ENCODE measurements at regions not wholly inside any gene's neighbourhood (a gene's known extent, or its start where the extent isn't known, plus 50 kb on each side); places are given as distances from the start of the nearest gene placed in this dataset.

DNA sequence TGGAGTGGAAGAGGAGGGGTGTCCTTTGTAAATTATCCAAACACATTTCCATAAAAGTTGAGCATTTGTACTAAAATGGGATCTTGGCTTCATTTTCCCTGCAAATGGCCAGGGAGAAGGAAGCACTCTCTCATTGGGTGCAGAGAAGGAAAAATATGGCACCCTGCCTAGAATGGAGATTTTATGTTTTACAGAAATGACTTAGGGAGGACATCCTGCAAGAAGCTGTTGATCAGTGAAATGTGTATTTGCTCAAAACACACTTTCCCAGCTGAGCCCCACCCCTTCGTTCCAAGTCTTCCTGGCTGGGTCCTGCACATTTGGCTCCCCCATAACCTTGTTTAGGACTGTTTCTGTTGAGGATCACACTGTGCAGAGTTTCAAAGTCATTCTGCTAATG, 213.5 kb upstream of the TAPT1 start:
- DNase-seq (ENCODE audit: low spot score) = no peak
- TF ChIP-seq, protein P1, sequence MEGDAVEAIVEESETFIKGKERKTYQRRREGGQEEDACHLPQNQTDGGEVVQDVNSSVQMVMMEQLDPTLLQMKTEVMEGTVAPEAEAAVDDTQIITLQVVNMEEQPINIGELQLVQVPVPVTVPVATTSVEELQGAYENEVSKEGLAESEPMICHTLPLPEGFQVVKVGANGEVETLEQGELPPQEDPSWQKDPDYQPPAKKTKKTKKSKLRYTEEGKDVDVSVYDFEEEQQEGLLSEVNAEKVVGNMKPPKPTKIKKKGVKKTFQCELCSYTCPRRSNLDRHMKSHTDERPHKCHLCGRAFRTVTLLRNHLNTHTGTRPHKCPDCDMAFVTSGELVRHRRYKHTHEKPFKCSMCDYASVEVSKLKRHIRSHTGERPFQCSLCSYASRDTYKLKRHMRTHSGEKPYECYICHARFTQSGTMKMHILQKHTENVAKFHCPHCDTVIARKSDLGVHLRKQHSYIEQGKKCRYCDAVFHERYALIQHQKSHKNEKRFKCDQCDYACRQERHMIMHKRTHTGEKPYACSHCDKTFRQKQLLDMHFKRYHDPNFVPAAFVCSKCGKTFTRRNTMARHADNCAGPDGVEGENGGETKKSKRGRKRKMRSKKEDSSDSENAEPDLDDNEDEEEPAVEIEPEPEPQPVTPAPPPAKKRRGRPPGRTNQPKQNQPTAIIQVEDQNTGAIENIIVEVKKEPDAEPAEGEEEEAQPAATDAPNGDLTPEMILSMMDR (IDR thresholded peaks at IDR 0.05; ENCODE audit: borderline replicate concordance, control extremely low read depth, extremely low read depth, insufficient read depth, missing control alignments) = no peak
- in situ Hi-C loops (cut with MboI; ENCODE audit: low sequenced_read_pairs, unreplicated experiment) = loop anchor here (25.0 kb wide), 1 partner anchor 402 kb away; no protein-coding TSS in a partner anchor

DNA sequence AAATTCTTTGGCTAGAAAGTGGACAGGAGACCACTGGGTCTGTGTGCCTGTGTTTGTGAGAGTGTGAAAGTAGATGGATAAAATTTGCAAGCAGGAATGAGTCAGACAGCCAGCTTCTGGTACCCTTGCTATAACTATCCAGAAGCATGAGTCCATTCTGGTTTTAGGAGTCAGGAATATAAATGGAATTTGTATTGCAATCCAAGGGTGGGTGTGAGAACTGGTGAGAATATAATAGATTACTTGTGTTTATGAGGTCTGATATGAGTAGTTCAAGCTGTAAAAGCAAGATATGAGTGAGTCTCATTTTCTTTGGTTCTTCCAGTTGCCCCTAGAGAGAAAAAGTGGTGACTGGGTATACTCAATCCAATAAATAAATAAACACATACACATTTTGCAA, 212.7 kb upstream of the TAPT1 start:
- TF ChIP-seq, protein P1 (IDR thresholded peaks at IDR 0.05; ENCODE audit: borderline replicate concordance, control extremely low read depth, extremely low read depth, insufficient read depth, missing control alignments) = no peak
- in situ Hi-C loops (cut with MboI; ENCODE audit: low sequenced_read_pairs, unreplicated experiment) = loop anchor here (25.0 kb wide), 1 partner anchor 402 kb away; no protein-coding TSS in a partner anchor
- DNase-seq (ENCODE audit: low spot score) = no peak

DNA sequence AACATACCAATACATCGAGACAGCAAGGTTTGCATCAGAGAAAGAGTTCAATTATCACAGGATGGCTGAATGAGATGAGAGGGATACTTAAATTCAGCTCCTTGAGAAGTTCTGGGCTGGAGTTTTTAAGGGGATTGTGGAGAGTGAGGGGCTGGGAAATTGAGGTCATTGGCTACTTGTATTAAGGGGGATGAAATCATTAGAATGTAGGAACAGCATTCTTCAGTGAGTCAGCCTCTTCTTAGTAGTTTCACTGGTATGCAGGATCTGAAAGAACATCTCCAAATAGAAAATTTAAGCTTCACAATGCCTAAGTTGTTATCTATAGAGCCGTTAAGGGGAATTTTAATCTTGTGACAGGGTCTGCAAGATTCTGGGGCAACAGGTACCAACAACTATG, 211.6 kb upstream of the TAPT1 start:
- no peak for DNase-seq (ENCODE audit: low spot score)
- in situ Hi-C loops (cut with MboI; ENCODE audit: low sequenced_read_pairs, unreplicated experiment) = loop anchor here (25.0 kb wide), 1 partner anchor 401 kb away; no protein-coding TSS in a partner anchor
- TF ChIP-seq, protein P1 (IDR thresholded peaks at IDR 0.05; ENCODE audit: borderline replicate concordance, control extremely low read depth, extremely low read depth, insufficient read depth, missing control alignments) = no peak

DNA sequence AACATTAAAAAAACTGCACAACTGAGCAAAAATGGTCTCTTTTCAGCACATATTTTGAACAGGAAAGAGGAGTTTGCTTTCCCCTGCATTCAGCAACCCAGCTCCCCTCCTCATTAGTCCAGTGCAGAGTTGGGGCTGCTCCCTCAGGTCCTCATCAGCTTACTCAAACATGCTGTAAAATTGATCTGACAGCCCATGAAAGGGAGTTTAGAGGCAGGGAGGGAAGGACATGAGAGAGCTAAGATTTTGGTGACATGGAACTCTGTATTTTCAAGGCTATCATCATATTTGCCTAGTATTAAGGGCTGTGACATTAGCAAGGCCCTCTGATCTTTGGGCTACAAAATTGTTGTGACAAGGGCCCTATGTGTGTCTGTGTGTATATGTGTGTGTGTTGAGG, 205.6 kb upstream of the TAPT1 start:
- TF ChIP-seq, protein P1 (IDR thresholded peaks at IDR 0.05; ENCODE audit: borderline replicate concordance, control extremely low read depth, extremely low read depth, insufficient read depth, missing control alignments) = no peak
- DNase-seq (ENCODE audit: low spot score) = no peak
- in situ Hi-C loops (cut with MboI; ENCODE audit: low sequenced_read_pairs, unreplicated experiment) = loop anchor here (25.0 kb wide), 1 partner anchor 395 kb away; no protein-coding TSS in a partner anchor

DNA sequence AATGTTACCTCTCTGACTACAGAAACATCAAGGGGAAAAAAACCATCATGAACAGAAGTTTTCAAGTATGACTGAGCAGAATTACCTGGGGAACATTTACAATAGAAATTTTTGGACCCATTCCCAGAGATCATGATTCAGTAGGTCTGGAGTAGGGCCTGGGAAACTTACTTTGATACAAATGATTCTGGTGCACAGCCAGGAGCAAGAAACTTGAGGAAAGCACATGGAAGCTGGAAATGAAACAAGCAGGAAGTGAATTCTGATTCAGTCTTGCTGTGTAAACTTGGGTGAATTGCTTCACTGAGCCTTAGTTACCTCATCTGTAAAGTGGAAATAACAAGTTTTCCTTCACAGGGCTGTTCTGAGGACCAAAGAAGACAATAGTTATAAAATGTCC, 192.5 kb upstream of the TAPT1 start:
- TF ChIP-seq, protein P1 (IDR thresholded peaks at IDR 0.05; ENCODE audit: borderline replicate concordance, control extremely low read depth, extremely low read depth, insufficient read depth, missing control alignments) = no peak
- DNase-seq (ENCODE audit: low spot score) = no peak
- in situ Hi-C loops (cut with MboI; ENCODE audit: low sequenced_read_pairs, unreplicated experiment) = no loop called here

DNA sequence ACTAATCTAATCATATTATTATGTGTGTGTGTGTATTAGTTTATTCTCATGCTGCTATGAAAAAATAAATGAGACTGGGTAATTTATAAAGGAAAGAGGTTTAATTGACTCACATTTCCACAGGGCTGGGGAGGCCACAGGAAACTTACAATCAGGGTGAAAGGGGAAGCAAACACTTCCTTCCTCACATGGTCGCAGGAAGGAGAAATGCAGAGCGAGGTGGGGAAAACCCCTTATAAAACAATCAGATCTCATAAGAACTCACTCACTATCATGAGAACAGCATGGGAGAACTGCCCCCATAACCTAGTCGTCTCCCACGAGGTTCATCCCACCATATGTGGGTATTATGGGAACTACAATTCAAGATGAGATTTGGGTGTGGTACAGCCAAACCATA, 190.9 kb upstream of the TAPT1 start:
- DNase-seq (ENCODE audit: low spot score) = no peak
- in situ Hi-C loops (cut with MboI; ENCODE audit: low sequenced_read_pairs, unreplicated experiment) = no loop called here
- TF ChIP-seq, protein P1 (IDR thresholded peaks at IDR 0.05; ENCODE audit: borderline replicate concordance, control extremely low read depth, extremely low read depth, insufficient read depth, missing control alignments) = no peak

Data from GM13976 (cell line).